WERI-Rb-1 (cell line): ENCODE measurements at regions not wholly inside any gene's neighbourhood (a gene's known extent, or its start where the extent isn't known, plus 50 kb on each side); places are given as distances from the start of the nearest gene placed in this dataset.

Experiments used
- DNase-seq: peaks from one replicate; pipeline ENCODE4 v3.0.0-alpha.2; 2020
- H3K27ac ChIP-seq: fragments of 250-450 bp; sonication (Bioruptor Pico); 2 replicates; pipeline ENCODE4 v1.5.1; 2020; ENCODE audit warnings: mild to moderate bottlenecking, moderate library complexity
- H3K27me3 ChIP-seq: fragments of 250-450 bp; sonication (Bioruptor Pico); 2 replicates; pipeline ENCODE4 v1.5.1; 2021; ENCODE audit warnings: mild to moderate bottlenecking, low read depth, moderate library complexity; ENCODE audit not compliant: insufficient read depth, severe bottlenecking
- H3K36me3 ChIP-seq: fragments of 250-450 bp; sonication (Bioruptor Pico); 2 replicates; pipeline ENCODE4 v1.5.1; 2020; ENCODE audit warnings: mild to moderate bottlenecking, moderate library complexity
- H3K4me3 ChIP-seq: 2 replicates; pipeline ENCODE4 v1.5.1; 2011; ENCODE audit warnings: low read depth, mild to moderate bottlenecking, control low read depth, low read length
- H3K9me3 ChIP-seq: fragments of 250-450 bp; sonication (Bioruptor Pico); 2 replicates; pipeline ENCODE4 v1.5.1; 2021; ENCODE audit warnings: mild to moderate bottlenecking, moderate library complexity; ENCODE audit not compliant: severe bottlenecking
- TF ChIP-seq, protein P1 (sequence below): IDR thresholded peaks from 2 replicates; pipeline ENCODE4 v1.5.1; 2011; ENCODE audit warnings: low read depth, mild to moderate bottlenecking, control low read depth, inconsistent platforms, low read length

DNA sequence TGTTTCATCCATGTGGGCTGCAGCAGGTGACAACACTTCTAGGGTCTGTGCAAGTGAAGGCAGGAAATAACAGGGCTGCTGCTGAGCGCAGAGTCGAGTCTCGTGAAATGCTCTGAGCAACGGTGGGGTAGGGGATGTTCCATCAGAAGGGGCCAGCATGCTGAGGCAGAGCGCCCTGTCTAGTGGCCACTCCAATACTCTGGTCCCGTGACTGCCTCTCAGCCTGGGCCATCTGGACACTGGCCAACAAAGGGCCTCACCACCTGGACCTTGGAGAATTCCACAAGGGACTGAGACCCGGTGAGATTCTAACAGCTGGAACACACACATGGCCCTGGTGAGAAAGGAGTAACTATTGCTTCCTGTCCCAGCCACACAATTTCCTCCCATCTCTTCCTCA lies 375.7 kb downstream of the SHANK2 start:
- no peaks in the 10 kb centered on the region for H3K27me3 ChIP-seq
- peak; percentile 30 for DNase-seq
- no peak overlapping the region for H3K27ac ChIP-seq
- H3K36me3 ChIP-seq, result no peaks in the 10 kb centered on the region
- no peak overlapping the region for H3K4me3 ChIP-seq
- TF ChIP-seq, protein P1, sequence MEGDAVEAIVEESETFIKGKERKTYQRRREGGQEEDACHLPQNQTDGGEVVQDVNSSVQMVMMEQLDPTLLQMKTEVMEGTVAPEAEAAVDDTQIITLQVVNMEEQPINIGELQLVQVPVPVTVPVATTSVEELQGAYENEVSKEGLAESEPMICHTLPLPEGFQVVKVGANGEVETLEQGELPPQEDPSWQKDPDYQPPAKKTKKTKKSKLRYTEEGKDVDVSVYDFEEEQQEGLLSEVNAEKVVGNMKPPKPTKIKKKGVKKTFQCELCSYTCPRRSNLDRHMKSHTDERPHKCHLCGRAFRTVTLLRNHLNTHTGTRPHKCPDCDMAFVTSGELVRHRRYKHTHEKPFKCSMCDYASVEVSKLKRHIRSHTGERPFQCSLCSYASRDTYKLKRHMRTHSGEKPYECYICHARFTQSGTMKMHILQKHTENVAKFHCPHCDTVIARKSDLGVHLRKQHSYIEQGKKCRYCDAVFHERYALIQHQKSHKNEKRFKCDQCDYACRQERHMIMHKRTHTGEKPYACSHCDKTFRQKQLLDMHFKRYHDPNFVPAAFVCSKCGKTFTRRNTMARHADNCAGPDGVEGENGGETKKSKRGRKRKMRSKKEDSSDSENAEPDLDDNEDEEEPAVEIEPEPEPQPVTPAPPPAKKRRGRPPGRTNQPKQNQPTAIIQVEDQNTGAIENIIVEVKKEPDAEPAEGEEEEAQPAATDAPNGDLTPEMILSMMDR, result no peak
- no peaks in the 10 kb centered on the region for H3K9me3 ChIP-seq

DNA sequence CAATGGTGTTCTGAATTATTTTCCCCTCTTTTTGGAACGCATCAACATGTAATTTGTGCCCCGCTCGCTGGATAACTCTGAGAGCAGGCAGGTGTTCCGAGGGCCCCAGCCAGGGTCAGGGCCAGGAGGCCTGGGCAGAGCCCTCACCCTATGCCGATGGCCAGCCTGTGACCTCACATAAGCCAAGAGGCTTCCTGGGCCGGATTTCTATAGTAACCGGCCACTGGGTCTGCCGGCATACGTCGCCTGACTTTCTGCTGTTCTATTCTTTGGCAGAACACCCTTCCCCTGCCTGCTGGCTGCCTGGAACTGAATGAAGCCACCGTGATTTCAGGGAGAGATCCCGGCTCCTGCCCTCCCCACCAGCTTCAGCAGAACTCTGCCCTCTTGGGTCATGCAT lies 375.2 kb downstream of the SHANK2 start:
- no peaks in the 10 kb centered on the region for H3K27me3 ChIP-seq
- no peak for DNase-seq
- no peak overlapping the region for H3K27ac ChIP-seq
- no peak overlapping the region for H3K4me3 ChIP-seq
- no peaks in the 10 kb centered on the region for H3K9me3 ChIP-seq
- no peaks in the 10 kb centered on the region for H3K36me3 ChIP-seq
- TF ChIP-seq, protein P1, result no peak

DNA sequence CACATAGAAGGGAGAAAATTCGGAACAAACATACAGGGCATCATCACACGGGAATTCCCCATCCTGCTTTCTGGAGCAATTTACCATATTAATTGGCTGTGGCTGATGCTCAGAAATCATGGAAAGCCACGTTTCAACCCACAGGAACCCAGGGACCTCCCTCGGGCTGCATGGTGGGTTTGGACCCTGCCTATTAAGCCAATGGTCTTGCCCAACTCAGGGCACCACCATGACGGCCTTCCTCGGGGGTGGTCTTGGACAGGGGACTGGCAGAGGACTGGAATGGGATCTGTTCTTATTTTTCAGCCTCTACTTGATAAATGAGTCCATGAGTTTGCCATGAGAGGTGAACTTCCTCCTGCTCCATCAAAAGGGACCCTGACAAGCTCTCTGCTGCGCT lies 374.0 kb downstream of the SHANK2 start:
- no peak for DNase-seq
- Histone ChIP-seq H3K27me3 (no peaks in the 10 kb centered on the region), H3K4me3 (no peak overlapping the region), H3K27ac (no peak overlapping the region), H3K9me3 (no peaks in the 10 kb centered on the region), H3K36me3 (no peaks in the 10 kb centered on the region)
- TF ChIP-seq, protein P1, result no peak

DNA sequence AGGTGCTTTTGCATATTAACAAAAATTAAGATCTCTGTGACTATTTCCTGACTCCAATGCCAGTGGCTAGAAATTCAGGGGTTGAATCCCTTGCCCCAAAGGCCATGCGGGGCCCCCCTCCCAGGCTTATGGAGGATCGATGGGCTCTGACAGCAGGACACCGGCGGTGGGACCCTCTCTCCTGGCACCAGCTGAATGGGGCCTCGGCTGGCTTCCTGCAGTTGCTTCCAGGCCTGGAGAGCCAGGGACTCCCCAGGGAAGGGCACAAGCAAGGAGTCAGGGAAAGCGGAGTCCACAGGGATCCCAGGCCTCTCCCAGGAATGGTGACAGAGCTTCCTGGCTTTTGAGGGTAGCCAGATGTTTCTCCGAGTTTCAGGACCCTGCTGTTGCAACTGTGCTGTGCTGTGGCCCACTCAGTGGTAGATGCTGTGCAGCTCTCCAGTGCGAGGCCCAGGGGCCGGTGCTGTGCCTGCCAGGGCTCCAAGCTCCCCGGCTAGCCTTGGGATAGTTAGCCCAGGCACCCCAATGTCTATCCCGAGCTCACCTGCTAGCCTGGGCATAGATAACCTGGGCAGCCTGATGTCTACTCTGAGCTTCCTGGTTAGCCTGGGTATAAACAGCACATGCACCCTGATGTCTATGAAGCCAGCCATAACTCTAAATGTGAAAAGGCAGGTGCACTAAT lies 372.6 kb downstream of the SHANK2 start:
- Histone ChIP-seq H3K36me3 (no peaks in the 10 kb centered on the region), H3K4me3 (no peak overlapping the region), H3K9me3 (no peaks in the 10 kb centered on the region), H3K27ac (no peak overlapping the region), H3K27me3 (no peaks in the 10 kb centered on the region)
- TF ChIP-seq, protein P1, result no peak
- no peak for DNase-seq

DNA sequence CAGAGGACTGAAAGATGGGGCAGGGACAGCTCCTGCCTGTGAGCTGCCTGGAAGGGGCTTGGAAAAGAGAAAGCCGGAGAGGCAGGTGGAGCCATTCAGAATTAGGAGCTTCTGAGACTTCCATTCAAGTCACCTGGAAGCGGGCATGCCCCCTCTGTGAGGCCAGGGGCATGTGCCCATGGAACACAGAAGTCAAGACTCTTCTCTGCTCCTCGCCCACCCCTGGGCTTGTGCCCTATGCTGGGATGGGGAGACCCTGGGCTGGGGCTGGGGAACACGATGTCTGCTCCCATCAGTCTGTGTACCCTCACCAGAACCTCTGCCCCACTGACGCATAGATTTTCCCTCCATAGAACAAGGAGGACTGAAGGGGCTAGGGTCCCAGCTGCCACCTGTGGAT lies 372.0 kb downstream of the SHANK2 start:
- H3K27me3 ChIP-seq, result no peaks in the 10 kb centered on the region
- H3K27ac ChIP-seq, result no peak overlapping the region
- no peak overlapping the region for H3K4me3 ChIP-seq
- no peaks in the 10 kb centered on the region for H3K36me3 ChIP-seq
- TF ChIP-seq, protein P1, result no peak
- DNase-seq, result no peak
- H3K9me3 ChIP-seq, result no peaks in the 10 kb centered on the region

DNA sequence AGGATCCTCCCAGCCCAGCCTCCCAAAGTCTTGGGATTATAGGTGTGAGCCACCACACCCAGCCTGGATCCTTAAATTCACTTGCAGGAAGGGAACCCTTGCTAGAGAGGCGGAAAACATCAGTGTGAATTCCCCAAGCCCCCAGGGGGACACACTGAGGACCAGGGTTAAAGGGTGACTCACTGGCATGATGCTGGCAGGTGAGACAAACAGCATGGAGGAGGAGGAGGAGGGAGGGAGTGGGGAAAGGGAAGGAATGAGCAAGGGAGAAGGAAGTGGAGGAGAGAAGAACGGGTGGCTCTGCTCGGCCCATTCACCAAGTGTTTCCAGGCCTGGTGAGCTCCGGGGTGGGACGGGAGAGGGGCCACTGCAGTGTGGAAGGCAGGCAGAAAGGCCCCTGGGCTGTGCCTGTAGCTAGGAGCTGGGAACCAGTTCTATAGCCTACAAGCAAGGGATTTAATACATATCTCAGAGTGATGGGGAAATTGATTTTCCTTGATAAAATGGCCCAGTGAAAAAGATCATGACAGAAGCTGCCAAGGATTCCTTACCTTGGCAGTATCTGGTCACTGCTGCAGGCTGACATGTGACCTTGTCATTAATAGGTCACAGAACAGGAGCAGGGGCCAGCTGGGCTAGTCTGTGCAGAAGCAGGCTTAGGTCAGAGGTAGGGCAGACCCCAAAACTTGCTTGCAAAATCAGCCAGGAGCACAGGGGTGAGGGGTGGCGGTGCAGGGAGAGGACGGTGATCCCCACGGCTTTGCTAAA lies 370.2 kb downstream of the SHANK2 start:
- TF ChIP-seq, protein P1, result no peak

More for the DNA sequence above, 370.2 kb downstream of the SHANK2 start:
- Histone ChIP-seq H3K9me3 (no peaks in the 10 kb centered on the region), H3K27me3 (no peaks in the 10 kb centered on the region), H3K36me3 (no peaks in the 10 kb centered on the region), H3K4me3 (no peak overlapping the region), H3K27ac (no peak overlapping the region)
- DNase-seq, result no peak
